PC-3 (cell line): ENCODE measurements at regions not wholly inside any gene's neighbourhood (a gene's known extent, or its start where the extent isn't known, plus 50 kb on each side); places are given as distances from the start of the nearest gene placed in this dataset.

Source experiments
- ATAC-seq: fragments of 200-7000 bp; cut with Tn5 transposase; 2 replicates; pipeline ENCODE4 v1.9.1; 2020; ENCODE audit warnings: mild to moderate bottlenecking, moderate library complexity
- BruUV-seq: library from RNA; stranded (reverse); fragments of 400-500 nt; replicated peaks from 2 replicates; lab custom pipeline; 2021; lab: Mats Ljungman, UMichigan
- CTCF ChIA-PET: fragments of 300-600 bp; sonication (Branson Sonifier 250); formaldehyde crosslinking; loops from one replicate; lab custom pipeline; 2022; ENCODE audit warnings: antibody characterized with exemption; lab: Charles Lee
- POLR2A ChIA-PET: fragments of 300-600 bp; sonication (Branson Sonifier 250); formaldehyde crosslinking; loops from one replicate; lab custom pipeline; 2022; ENCODE audit warnings: antibody characterized with exemption; ENCODE audit not compliant: unreplicated experiment; lab: Charles Lee
- DNase-seq: peaks from one replicate; pipeline ENCODE4 v3.0.0-alpha.2; 2015
- H2AFZ ChIP-seq: fragments of 300-600 bp; sonication (generic); 2 replicates; pipeline ENCODE4 v1.6.0; 2016; ENCODE audit warnings: antibody characterized with exemption, low read length
- H3F3A ChIP-seq: fragments of 300-600 bp; sonication (generic); one replicate; pipeline ENCODE4 v1.6.0; 2017; ENCODE audit warnings: antibody characterized with exemption, low read length, control low read depth, mild to moderate bottlenecking; ENCODE audit not compliant: unreplicated experiment
- H3K27ac ChIP-seq: fragments of 300-600 bp; sonication (generic); 2 replicates; pipeline ENCODE4 v1.5.1; 2016; ENCODE audit warnings: mild to moderate bottlenecking, low read length
- H3K27me3 ChIP-seq: fragments of 300-600 bp; sonication (generic); 2 replicates; pipeline ENCODE4 v1.6.1; 2016; ENCODE audit warnings: low read length, mixed read lengths
- H3K36me3 ChIP-seq: fragments of 300-600 bp; sonication (generic); 2 replicates; pipeline ENCODE4 v1.6.1; 2016; ENCODE audit warnings: low read depth, mixed run types, low read length, mixed read lengths
- H3K4me1 ChIP-seq: fragments of 300-600 bp; sonication (generic); 2 replicates; pipeline ENCODE4 v1.5.1; 2016; ENCODE audit warnings: low read length; ENCODE audit not compliant: insufficient read depth
- H3K4me2 ChIP-seq: fragments of 300-600 bp; sonication (generic); 2 replicates; pipeline ENCODE4 v1.6.0; 2016; ENCODE audit warnings: low read length
- H3K4me3 ChIP-seq: fragments of 300-600 bp; sonication (generic); 2 replicates; pipeline ENCODE4 v1.5.1; 2016; ENCODE audit warnings: mild to moderate bottlenecking, low read length, mixed read lengths
- H3K79me2 ChIP-seq: fragments of 300-600 bp; sonication (generic); 2 replicates; pipeline ENCODE4 v1.6.1; 2017; ENCODE audit warnings: low read length, mixed read lengths
- H3K9ac ChIP-seq: fragments of 300-600 bp; sonication (generic); 2 replicates; pipeline ENCODE4 v1.6.0; 2016; ENCODE audit warnings: mild to moderate bottlenecking, low read length
- H3K9me2 ChIP-seq: fragments of 300-600 bp; sonication (generic); replicated peaks from 2 replicates; pipeline ENCODE4 v1.6.1; 2016; ENCODE audit warnings: mixed run types, low read length, mixed read lengths
- H3K9me3 ChIP-seq: fragments of 300-600 bp; sonication (generic); 2 replicates; pipeline ENCODE4 v1.6.1; 2016; ENCODE audit warnings: low read length, mixed read lengths
- H4K20me1 ChIP-seq: fragments of 300-600 bp; sonication (generic); 2 replicates; pipeline ENCODE4 v1.6.1; 2016; ENCODE audit warnings: low read length, mixed read lengths
- CTCF ChIP-seq: fragments of 300-600 bp; sonication (generic); conservative IDR thresholded peaks from 2 replicates; pipeline ENCODE4 v1.5.1; 2017; ENCODE audit warnings: antibody characterized with exemption, low read depth, mild to moderate bottlenecking, low read length
- EZH2 ChIP-seq: fragments of 300-600 bp; sonication (generic); IDR thresholded peaks from one replicate; pipeline ENCODE4 v1.6.1; 2017; ENCODE audit warnings: antibody characterized with exemption, mild to moderate bottlenecking, low read length; ENCODE audit not compliant: unreplicated experiment
- EZH2phosphoT487 ChIP-seq: fragments of 300-600 bp; sonication (generic); IDR thresholded peaks from 2 replicates; pipeline ENCODE4 v1.6.1; 2018; ENCODE audit warnings: mild to moderate bottlenecking, antibody characterized with exemption, low read length, borderline replicate concordance
- intact Hi-C: fragments of 100-400 bp; cut with micrococcal nuclease; formaldehyde crosslinking; loops from 2 replicates; pipeline ENCODE4 v1.9.0; 2023

GRCh38 chr16:51825779-51826178, 674.7 kb upstream of the SALL1 start:
- Histone ChIP-seq H3K79me2 (no peaks in the 10 kb centered on the region), H3F3A (no peaks in the 10 kb centered on the region), H3K4me3 (no peak overlapping the region), H3K27me3 (no peaks in the 10 kb centered on the region), H3K9me2 (no peaks in the 10 kb centered on the region), H2AFZ (no peak overlapping the region), H3K36me3 (no peaks in the 10 kb centered on the region), H4K20me1 (no peaks in the 10 kb centered on the region), H3K9ac (no peak overlapping the region), H3K27ac (no peak overlapping the region), H3K4me1 (no peaks in the 10 kb centered on the region), H3K4me2 (no peak overlapping the region), H3K9me3 (no peaks in the 10 kb centered on the region)
- no peak for DNase-seq
- no TSS peak for BruUV-seq
- CTCF ChIA-PET, result no interaction called here
- POLR2A ChIA-PET, result no interaction called here
- intact Hi-C loops, result no loop called here
- TF ChIP-seq CTCF (no peak), EZH2 (no peak), EZH2phosphoT487 (no peak)
- ATAC-seq, result no peak

GRCh38 chr16:51822471-51822870, 671.4 kb upstream of the SALL1 start:
- Histone ChIP-seq H3K79me2 (no peaks in the 10 kb centered on the region), H3K9me2 (no peaks in the 10 kb centered on the region), H3K9me3 (no peaks in the 10 kb centered on the region), H3K27me3 (no peaks in the 10 kb centered on the region), H2AFZ (no peak overlapping the region), H3K4me3 (no peak overlapping the region), H3K27ac (no peak overlapping the region), H3F3A (no peaks in the 10 kb centered on the region), H3K4me1 (no peaks in the 10 kb centered on the region), H4K20me1 (no peaks in the 10 kb centered on the region), H3K36me3 (no peaks in the 10 kb centered on the region), H3K9ac (no peak overlapping the region), H3K4me2 (no peak overlapping the region)
- TF ChIP-seq EZH2phosphoT487 (no peak), CTCF (no peak), EZH2 (no peak)
- no TSS peak for BruUV-seq
- intact Hi-C loops, result no loop called here
- ATAC-seq (no peak), DNase-seq (no peak)
- CTCF ChIA-PET, result no interaction called here
- POLR2A ChIA-PET, result no interaction called here

GRCh38 chr16:51821527-51821926, 670.5 kb upstream of the SALL1 start:
- DNase-seq (no peak), ATAC-seq (no peak)
- Histone ChIP-seq H3K4me2 (no peak overlapping the region), H3K9ac (no peak overlapping the region), H4K20me1 (no peaks in the 10 kb centered on the region), H2AFZ (no peak overlapping the region), H3K36me3 (no peaks in the 10 kb centered on the region), H3K4me3 (no peak overlapping the region), H3K9me3 (no peaks in the 10 kb centered on the region), H3K79me2 (no peaks in the 10 kb centered on the region), H3K27me3 (no peaks in the 10 kb centered on the region), H3K4me1 (no peaks in the 10 kb centered on the region), H3K9me2 (no peaks in the 10 kb centered on the region), H3F3A (no peaks in the 10 kb centered on the region), H3K27ac (no peak overlapping the region)
- no peak for TF ChIP-seq EZH2
- no peak for TF ChIP-seq EZH2phosphoT487
- no peak for TF ChIP-seq CTCF
- ChIA-PET CTCF (no interaction called here), POLR2A (no interaction called here)
- intact Hi-C loops, result no loop called here
- no TSS peak for BruUV-seq
